Body of pancreas (tissue), 4 donors: ENCODE measurements at regions not wholly inside any gene's neighbourhood (a gene's known extent, or its start where the extent isn't known, plus 50 kb on each side); places are given as distances from the start of the nearest gene placed in this dataset.

Experiments
- CTCF ChIP-seq, 7 experiments: fragments of 450-650 bp in 4 of 7; fragments of 200-600 bp in 3 of 7; sonication (generic) in 3 of 7; IDR thresholded peaks; one replicate each; pipeline ENCODE4 v1.5.1; 2016 to 2019; ENCODE audit warnings: antibody characterized with exemption in 7 of 7
- POLR2A ChIP-seq, 3 donors: fragments of 450-650 bp; IDR thresholded peaks; one replicate each; pipeline ENCODE4 v1.6.1; 2016; ENCODE audit warnings: antibody characterized with exemption in 3 of 3, mild to moderate bottlenecking in 2 of 3

GRCh38 chr1:91080650-91081049 lies 58.8 kb upstream of the ZNF644 start:
- TF ChIP-seq CTCF (IDR thresholded peaks at IDR 0.05), result no peak
- TF ChIP-seq POLR2A (IDR thresholded peaks at IDR 0.05), result no peak
